GM19452 (cell line): ENCODE measurements at regions not wholly inside any gene's neighbourhood (a gene's known extent, or its start where the extent isn't known, plus 50 kb on each side); places are given as distances from the start of the nearest gene placed in this dataset.
"Not testable (repeated sequence)": the region's sequence is repeated elsewhere in the genome, so short reads cannot be mapped to it uniquely, and the experiment has no call there.

Experiments
- ATAC-seq: cut with Tn5 transposase; IDR thresholded peaks from one replicate; pipeline ENCODE4 v1.9.1; 2021; ENCODE audit not compliant: unreplicated experiment

- ATAC-seq, result no peak
Measured at GRCh38 chr4:20196476-20196875, 55.2 kb upstream of the SLIT2 start.

GRCh38 chr4:20195071-20195885 is 56.4 kb upstream of the SLIT2 start:
- no peak for ATAC-seq

- ATAC-seq, result no peak
Measured at GRCh38 chr4:20194123-20195013, 57.3 kb upstream of the SLIT2 start.

GRCh38 chr4:20193141-20193936 is 58.4 kb upstream of the SLIT2 start:
- ATAC-seq, result no peak

- ATAC-seq, result no peak
Measured at GRCh38 chr4:20192736-20193135, 59.0 kb upstream of the SLIT2 start.

GRCh38 chr4:20185103-20185502 is 66.6 kb upstream of the SLIT2 start:
- no peak for ATAC-seq

GRCh38 chr4:20183131-20183530 is 68.6 kb upstream of the SLIT2 start:
- ATAC-seq, result not testable (repeated sequence)

GRCh38 chr4:20181926-20182325 is 69.8 kb upstream of the SLIT2 start:
- ATAC-seq, result no peak

- ATAC-seq, result no peak
Measured at GRCh38 chr4:20180509-20180908, 71.2 kb upstream of the SLIT2 start.

- no peak for ATAC-seq
Measured at GRCh38 chr4:20178902-20179576, 72.7 kb upstream of the SLIT2 start.

- no peak for ATAC-seq
Measured at GRCh38 chr4:20176881-20177280, 74.8 kb upstream of the SLIT2 start.

- ATAC-seq, result no peak
Measured at GRCh38 chr4:20172070-20172760, 79.5 kb upstream of the SLIT2 start.

- no peak for ATAC-seq
Measured at GRCh38 chr4:20166544-20166943, 85.2 kb upstream of the SLIT2 start.

GRCh38 chr4:20159516-20159915 is 92.2 kb upstream of the SLIT2 start:
- no peak for ATAC-seq

GRCh38 chr4:20158195-20158594 is 93.5 kb upstream of the SLIT2 start:
- no peak for ATAC-seq

- ATAC-seq, result no peak
Measured at GRCh38 chr4:20151436-20151835, 100.3 kb upstream of the SLIT2 start.

GRCh38 chr4:20149143-20149542 is 102.6 kb upstream of the SLIT2 start:
- not testable (repeated sequence) for ATAC-seq

- ATAC-seq, result no peak
Measured at GRCh38 chr4:20137176-20137575, 114.5 kb upstream of the SLIT2 start.

GRCh38 chr4:20127626-20128025 is 124.1 kb upstream of the SLIT2 start:
- no peak for ATAC-seq

- no peak for ATAC-seq
Measured at GRCh38 chr4:20126906-20127305, 124.8 kb upstream of the SLIT2 start.
